GM19397 (cell line): ENCODE measurements at regions not wholly inside any gene's neighbourhood (a gene's known extent, or its start where the extent isn't known, plus 50 kb on each side); places are given as distances from the start of the nearest gene placed in this dataset.

Experiments used
- ATAC-seq: cut with Tn5 transposase; IDR thresholded peaks from one replicate; pipeline ENCODE4 v1.9.1; 2021; ENCODE audit warnings: mild to moderate bottlenecking, moderate library complexity; ENCODE audit not compliant: unreplicated experiment

GRCh38 chr5:145222622-145223021, 612.5 kb downstream of the PRELID2 start:
- ATAC-seq: no peak

- ATAC-seq: no peak
Observed at GRCh38 chr5:145221416-145221815, 613.7 kb downstream of the PRELID2 start.

GRCh38 chr5:145220481-145220880, 614.7 kb downstream of the PRELID2 start:
- ATAC-seq: no peak

GRCh38 chr5:145218982-145219381, 616.2 kb downstream of the PRELID2 start:
- no peak for ATAC-seq

GRCh38 chr5:145218019-145218418, 617.1 kb downstream of the PRELID2 start:
- no peak for ATAC-seq

DNA sequence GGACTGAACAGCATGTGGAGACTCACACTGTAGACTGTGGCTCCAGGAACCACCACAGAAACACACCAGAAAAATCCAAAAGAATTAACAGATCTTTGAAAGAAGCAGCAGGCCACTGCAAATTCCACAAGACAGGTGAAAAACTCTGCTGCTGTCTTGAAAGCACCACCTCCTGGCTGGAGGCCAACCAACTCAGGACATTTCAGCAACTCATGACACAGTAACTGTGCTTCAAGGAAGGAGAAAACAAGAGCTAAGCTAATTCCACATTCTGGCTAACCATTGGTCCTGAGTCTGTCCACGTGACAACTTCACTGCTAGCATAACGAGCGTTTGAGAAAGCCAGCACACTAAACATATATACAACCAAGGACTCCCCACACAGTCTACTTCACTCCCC, 625.1 kb downstream of the PRELID2 start:
- ATAC-seq: no peak

- ATAC-seq: no peak
Observed at GRCh38 chr5:145205546-145205945, 629.6 kb downstream of the PRELID2 start.

DNA sequence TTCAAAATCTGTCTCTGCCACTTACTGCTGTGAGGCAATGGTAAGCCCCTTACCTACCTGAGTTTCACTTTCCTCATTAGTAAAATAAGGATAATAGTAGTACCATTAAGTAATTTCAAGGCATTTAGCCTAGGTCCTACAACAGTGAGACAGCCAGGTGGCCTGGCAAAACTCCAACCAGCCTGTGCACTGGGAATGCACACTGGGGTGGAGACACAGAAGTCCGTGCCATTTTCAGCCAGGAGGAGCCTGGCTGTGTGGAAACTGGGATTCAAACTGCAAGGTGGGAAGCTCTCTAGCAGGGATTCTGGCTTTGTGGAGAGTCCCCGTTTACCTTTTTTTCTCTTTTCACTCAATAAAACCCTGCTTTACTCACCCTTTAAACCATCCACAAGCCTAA, 630.4 kb downstream of the PRELID2 start:
- no peak for ATAC-seq

DNA sequence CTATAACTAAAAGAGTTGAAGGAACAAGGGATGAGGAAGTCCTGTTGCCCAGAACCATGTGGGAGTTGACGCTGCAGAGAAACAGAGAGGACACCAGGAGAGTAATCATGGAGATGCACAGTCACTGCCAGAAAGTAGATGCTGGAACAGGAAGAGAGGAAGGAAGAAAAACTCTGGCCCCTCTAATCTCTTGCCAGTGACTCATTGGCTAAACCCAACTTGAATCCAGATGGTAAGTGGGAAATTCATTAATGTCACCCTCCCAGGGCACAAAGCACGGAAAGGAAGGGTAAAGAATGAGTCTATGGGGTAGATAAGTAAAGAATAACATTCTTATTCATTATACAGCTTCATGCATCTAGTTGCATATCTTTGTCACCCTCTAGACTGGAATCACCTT, 631.9 kb downstream of the PRELID2 start:
- no peak for ATAC-seq

DNA sequence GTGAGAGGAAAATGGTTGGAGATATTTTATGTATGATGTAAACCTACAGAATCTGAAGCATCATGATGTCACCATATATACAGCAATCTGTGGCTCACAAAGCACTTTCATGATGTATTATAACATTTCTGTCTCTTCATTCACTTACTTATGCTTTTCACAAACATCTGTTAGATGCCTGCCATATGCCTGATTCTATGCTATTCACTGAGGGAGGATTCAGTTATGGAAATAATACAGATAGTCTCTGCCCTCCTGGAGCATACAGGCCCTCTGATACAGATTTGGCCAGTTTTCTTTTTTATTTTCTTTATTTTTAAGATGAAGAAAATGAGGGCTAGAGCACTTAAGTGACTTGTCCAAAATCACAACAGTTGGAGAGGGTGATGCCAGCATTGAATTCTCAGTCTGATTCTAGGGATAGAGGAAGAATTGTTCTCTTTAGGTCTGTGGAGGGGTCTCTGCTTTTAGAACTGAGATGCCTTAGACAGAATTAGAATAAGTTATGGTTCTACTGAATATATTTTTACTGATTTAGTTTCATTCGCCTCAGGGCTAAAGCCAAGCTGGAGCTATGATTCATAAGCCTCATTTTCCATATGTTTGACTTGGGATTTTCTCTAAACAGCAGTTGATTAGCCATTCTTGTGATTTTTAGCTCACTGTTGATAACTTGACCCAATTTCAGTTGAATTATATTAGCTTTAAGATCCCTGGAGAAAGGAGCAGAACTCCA, 636.4 kb downstream of the PRELID2 start:
- ATAC-seq: no peak

GRCh38 chr5:145189746-145190145, 645.4 kb downstream of the PRELID2 start:
- ATAC-seq: no peak

- no peak for ATAC-seq
Observed at GRCh38 chr5:145180371-145180770, 654.8 kb downstream of the PRELID2 start.

GRCh38 chr5:145178641-145179523, 656.3 kb downstream of the PRELID2 start:
- ATAC-seq: no peak

DNA sequence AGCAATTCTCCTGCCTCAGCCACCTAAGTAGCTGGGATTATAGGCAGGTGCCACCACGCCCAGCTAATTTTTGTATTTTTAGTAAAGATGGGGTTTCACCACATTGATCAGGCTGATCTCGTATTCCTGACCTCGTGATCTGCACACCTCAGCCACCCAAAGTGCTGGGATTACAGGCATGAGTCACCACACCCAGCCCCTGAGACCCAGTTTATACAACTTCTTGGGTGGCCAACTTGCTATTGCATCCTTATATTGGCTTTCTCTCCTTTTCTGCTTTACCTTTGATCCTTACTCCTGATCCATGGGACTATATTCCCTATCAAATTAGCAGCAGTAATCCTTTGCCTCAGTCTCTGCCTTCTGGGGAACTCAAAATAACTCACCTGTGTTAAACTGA, 659.1 kb downstream of the PRELID2 start:
- ATAC-seq: no peak

DNA sequence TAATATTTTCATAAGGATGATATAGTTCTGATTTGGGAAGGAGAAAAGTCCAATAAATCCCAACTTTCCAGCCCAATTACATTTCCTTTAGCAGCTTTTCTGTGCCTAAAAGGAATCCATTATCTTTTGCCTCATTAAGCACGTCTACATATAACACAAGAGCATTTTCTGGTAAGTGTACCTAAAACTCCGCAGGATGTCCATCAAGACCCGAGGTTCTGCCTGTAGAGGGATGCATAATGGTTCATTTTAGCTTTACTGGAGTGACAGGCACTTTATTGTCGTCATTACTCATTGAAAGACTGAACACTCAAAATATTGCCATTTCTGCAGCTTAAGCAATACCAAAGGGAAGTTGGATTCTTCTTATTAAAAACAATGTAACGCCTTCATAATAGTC, 669.0 kb downstream of the PRELID2 start:
- ATAC-seq: no peak

DNA sequence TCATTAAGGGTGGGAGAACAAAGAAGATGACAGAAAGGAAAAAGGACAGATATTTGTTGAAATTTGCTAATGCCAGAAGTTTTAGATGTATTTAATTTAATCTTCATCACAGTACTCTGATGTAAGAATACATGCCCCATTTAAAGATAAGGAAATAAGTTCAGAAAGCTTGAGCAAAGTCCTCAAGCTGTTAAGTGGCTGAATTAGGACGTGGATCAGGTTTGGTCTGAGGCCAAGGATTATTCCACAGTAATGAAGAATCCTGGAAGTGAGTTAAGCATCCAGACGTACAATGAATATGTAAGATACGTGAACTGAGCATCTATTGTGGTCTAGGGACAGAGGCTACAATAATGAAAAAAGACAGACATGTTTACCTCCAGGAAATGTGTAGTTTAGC, 671.3 kb downstream of the PRELID2 start:
- no peak for ATAC-seq

GRCh38 chr5:145162626-145163025, 672.5 kb downstream of the PRELID2 start:
- no peak for ATAC-seq

DNA sequence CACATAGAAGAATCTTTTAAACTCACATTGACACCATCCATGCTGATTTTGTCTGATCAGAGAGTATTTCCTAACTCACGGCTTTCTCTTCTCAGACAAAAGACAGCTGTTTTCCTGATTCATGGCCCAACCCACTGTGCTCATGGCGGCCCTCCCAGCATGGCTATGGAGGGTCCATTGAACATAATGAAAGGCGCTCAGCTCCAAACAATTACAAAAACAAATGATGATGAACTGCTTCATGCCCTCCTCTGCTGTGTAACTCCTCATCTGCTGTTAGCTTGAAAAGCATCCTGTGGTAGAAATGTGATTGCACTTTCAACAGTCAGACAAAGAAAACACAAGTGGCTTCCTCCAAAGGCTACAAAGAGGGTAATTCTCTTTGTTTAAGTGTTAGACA, 673.8 kb downstream of the PRELID2 start:
- ATAC-seq: no peak

DNA sequence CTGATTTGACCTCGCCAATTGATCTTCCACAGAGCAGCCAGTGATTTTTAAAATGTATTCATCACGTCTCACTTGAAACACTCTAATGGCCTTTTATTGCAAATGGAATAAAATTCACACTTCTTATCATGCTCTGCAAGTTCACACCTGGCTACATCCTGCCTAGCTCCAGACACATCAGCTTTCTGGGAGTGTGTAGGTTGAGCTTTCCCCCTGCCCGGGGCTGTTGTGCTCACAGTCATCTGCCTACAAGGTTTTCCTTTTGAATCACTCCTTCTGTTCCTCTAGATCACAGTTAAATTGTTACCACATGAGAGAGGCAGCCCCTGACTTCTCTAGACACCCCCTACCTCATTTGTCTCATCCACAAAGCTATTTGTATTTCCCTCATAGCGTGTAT, 674.5 kb downstream of the PRELID2 start:
- ATAC-seq: no peak

GRCh38 chr5:145158730-145159129, 676.4 kb downstream of the PRELID2 start:
- ATAC-seq: no peak

GRCh38 chr5:145157841-145158240, 677.3 kb downstream of the PRELID2 start:
- ATAC-seq: no peak

DNA sequence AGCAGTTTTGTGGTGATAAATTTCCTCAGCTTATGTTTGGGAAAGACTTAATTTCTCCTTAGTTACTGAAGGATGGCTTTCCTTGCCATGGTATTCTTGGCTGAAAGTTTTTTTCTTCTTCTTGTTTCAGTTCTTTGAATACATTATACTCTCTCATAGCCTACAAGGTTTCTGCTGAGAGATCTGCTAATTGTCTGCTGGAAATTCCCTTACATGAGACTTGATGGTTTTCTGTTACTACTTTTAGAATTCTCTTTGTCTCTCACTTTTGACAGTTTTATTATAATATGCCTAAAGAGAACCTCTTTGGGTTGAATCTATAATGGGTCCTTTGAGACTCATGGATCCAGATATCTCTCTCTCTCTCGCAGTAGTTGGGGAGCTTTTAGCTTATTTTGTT, 693.6 kb downstream of the PRELID2 start:
- no peak for ATAC-seq
